ENCODE measurements at regions not wholly inside any gene's neighbourhood (a gene's known extent, or its start where the extent isn't known, plus 50 kb on each side); places are given as distances from the start of the nearest gene placed in this dataset.

DNA sequence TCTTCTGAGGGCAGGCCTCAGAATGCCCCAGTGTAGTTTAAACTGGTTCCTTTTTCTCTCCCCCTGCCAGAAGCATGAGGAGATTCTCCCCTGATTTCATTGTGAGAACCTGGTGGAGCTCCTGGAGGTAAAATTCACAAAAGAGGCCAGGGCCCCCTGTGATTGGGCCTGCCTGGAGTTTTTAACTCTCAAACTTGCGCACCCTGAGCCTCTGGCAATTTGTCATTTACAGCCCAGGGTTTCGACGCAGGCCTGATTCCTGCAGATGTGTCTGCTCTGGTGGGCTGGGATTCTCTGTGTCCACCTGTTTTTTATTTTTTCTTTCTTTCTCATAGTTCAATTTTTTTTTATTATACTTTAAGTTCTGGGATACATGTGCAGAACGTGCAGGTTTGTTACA, 157.9 kb downstream of the ASB1 start:
- no peak for DNase-seq

DNA sequence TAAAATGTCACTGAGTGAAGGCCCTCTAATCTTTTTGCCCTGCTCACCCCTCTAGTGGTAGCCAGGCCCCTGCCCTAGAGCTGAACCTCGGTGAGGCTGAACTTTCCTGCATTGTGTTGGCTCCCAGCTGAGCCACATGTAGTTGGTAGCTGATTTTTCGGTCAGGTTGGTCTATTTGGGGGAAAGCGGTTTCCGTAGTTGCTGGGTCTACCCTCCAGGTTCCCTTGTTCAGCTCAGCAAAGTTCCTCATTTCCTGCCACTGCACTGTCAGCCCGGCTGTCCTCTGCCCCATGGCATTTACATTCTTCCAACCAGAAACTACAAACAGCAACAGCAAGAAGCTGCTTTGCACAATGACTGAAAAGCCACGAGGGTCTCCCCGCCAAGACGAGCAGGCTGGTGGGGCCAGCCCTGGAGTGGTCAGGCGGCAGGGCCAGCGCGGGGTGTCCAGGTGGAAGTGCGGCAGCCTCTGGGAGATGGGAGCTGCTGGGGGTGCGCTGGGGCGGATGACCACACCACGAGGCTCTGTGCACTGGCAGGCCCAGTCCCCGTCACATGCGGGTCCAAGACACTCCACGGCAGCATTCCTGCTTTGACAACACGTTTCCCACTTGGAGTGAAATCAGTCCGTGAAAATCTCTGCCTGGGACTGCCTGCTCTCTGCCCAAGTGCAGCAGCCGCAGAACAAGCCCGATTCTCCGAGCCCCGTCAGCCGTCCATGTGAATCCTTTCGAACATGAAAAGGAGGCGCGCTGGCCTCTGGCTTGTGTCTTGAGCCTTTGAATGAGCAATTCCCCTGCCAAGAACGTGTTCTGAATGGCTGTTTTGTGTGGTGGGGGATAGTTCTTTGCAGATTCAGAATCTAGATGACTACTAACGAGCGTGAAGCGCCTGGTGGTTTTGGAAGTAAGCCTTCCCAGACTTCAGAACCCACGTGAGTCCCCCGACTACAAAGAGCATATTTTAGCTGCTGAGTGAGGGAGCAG, 159.4 kb downstream of the ASB1 start:
- DNase-seq, result peak; percentile 27

DNA sequence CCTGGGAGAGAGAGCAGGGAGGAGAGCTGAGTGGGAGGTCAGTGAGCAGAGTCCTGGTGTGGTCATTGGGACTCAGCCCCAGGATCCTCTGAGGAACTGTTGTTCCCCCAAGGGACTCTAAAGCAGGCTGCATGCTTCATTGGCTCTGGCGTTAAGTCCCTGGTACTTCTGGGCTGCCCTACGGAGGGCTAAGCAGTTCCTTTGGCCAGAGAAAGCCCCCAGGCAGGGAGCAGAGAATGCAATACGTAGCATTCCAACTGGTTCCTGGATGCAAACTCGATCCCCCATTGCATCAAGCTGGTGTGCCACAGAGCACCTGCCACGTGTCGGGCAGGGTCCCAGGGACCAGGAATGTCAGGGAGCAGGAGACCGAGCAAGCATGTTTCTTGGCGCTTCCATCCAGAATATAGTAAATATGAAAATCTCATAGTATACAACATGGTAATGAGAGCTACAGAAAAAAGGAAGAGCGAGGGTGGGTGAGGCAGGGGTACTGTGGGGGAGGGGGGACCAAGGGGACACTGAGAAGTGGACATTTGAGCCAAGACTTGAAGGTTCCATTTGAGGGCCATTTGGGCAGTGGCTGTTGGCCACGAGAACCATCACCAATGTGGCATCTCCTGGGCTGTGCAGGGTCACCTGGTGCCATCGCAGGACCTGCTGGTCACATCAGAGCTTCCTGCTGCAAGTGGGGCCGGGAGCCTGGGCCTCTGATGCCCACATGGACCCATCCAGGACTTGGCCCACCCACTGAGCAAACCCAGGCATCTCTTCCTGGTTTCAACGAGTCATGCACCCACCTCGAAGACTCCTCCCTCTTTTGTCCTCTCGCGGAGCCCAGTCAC, 160.4 kb downstream of the ASB1 start:
- DNase-seq, result no peak

DNA sequence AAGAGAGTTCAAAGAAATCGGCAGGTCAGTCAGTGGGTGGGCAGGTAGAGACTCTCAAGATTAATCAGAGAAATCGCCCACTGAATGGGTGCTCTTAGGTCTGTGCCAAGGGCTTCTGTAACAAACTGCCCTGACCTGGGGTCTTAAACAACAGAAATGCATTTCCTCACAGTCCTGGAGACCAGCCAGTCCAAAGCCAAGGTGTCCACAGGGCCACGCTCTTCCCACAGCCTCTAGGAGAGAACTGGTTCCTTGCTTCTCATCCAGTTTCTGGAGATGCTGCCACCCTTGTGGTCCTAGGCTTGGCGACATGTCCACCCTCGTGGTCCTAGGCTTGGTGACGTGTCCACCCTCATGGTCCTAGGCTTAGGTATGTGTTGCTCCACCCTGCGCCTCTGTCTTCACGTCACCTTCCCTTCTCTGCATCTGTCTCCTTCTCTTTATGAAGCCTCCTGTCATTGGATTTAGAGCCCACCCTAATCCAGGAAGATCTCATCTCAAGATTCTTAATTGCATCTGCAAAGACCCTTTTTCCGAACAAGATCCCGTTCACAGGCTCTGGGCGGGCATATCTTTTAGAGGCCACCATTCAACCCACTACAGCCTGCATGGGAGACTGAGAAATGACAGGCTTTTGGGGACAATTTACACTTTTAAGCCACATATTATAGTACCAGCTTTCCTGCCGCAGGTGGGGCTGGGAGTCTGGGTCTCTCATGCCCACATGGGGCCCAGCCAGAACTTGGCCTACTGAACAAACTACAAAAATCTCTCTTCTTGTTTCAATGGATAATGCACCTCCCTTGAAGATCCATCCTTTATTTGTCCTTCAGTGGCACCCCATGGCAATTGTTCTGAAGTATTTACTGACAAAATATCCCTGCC, 161.3 kb downstream of the ASB1 start:
- no peak for DNase-seq

DNA sequence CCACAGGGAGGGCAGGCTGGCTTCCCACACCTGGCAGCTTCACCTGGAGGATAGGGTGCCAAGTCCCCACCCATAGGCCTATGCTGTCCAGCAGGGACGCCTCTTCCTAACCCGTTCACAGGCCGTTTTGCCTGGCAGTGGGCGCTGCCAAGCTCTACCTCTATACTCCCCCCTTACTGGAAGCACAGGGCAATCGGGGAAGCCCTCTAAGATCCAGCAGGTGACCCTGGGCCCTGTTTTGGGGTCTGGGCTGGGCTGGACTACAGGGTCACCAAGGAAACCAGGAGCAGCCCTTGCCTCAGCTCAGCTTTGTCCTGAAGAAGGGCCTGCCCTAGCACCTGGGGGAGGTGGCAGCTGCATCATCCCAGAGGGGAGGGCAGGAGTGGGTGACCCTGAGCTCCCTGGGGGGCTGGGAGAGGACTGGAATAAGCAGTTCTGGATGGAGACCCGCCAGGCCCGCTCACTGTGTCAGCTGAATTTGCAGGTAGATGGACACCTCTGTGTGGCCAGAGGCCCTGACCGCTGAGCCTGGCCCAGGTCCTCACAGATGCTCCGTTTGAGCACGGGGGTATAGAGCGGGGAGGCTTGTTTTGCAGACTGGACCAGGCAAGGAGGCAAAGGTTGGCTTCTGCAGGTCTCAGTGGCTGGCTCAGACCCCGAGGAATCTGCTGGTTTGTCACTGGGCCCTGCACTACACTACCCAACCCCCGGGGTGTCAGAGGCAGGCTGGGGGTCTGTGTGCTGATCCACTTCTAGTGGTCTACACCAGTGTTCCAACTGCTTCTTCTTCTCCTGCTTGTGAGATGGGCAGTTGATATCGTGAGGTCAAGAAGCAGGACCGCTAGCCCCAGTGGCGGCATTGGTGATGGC, 163.1 kb downstream of the ASB1 start:
- DNase-seq, result no peak

DNA sequence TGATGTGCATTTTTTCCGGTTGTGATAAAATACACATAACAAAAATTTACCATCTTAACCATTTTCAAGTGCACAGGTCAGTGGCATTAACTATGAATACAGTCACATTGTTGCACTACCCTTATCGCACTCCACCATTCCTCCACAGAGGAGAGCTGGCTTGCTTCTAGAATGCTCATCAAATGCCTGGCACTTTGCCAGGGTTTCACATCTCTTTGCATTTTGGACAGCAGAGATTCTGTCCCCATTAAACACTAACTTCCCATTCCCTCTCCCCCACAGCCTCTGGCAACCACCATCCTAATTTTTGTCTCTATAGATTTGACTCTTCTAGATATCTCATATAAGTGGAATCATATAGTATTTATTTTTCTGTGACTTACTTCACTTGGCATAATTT, 165.0 kb downstream of the ASB1 start:
- no peak for DNase-seq

DNA sequence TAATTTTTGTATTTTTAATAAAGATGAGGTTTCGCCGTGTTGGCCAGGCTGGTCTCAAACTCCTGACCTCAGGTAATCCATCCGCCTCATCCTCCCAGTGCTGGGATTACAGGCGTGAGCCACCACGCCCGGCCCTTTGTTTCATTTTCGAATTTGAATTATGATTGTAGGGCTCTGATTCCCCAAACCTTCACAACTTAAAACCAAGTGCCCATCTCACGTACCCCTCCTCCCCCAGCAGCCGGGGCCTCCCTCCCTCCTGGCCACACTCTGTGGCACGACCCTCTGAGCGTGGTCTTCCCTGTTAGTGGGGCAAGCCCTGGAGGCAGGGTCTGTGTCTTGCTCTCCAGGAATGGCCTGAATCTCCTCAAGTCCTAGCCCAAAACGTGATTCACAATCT, 166.5 kb downstream of the ASB1 start:
- no peak for DNase-seq

DNA sequence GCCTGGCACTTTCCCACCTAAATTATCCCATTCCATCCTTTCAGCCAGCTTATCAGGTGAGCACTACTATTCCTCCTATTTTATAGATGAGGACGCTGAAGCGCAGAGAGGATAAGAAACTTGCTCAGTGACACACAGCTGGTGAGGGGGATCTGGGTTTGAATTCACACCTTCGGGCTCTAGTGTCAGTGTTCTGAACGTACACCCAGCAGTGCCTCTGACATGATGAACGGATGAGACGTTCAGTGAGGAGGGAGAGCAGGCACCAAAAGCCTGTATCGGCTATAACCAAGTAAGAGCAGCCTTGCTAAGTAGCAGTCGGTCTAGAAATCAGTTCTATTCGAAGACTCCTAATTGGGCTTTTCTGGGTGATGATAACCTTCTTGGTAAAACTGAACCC, 167.0 kb downstream of the ASB1 start:
- DNase-seq, result no peak

DNA sequence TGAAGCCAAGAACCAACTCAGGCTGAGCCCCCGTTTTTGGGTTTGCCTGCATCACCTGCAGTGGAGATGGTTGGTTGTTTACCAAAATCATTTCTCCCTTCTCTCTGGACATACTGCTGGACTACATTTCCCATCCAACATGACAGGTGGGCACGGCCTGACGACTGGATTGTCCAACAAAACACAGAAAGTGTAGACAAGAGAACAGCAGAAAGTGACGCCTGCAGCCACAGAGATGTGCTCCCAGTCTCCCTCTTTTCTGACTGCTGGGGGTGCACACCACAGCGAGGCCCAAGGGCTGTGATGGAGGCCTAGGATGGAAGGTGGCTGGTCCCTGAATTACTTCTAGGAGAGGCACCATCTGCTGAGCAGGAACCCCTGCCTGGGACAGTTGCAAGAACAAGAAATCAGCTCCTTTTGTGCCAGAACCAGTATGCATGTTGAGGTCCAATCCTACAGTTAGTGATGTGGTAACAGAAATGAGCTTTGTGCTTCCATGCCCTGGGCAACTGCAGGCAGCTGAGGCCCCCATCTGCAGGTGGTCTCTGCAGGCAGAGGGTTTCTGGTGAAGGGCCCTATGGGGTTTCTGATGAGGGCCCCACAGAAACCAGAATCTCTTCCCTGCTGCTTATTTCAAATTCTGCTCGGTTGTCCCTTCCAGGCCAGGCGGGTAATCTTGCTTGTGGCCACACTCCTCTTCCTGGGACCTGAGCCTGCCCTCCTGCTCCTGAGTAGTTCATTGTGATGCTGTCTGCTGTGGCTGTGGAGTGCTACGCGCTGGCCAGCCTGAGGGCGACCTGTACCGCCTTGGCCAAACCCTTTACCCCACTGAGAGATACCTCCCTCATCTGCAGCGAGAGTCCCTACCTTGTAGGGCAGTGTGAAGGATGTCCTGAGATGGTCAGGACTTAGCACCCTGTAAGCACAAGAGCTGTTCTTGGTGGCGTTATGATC, 168.3 kb downstream of the ASB1 start:
- no peak for DNase-seq

DNA sequence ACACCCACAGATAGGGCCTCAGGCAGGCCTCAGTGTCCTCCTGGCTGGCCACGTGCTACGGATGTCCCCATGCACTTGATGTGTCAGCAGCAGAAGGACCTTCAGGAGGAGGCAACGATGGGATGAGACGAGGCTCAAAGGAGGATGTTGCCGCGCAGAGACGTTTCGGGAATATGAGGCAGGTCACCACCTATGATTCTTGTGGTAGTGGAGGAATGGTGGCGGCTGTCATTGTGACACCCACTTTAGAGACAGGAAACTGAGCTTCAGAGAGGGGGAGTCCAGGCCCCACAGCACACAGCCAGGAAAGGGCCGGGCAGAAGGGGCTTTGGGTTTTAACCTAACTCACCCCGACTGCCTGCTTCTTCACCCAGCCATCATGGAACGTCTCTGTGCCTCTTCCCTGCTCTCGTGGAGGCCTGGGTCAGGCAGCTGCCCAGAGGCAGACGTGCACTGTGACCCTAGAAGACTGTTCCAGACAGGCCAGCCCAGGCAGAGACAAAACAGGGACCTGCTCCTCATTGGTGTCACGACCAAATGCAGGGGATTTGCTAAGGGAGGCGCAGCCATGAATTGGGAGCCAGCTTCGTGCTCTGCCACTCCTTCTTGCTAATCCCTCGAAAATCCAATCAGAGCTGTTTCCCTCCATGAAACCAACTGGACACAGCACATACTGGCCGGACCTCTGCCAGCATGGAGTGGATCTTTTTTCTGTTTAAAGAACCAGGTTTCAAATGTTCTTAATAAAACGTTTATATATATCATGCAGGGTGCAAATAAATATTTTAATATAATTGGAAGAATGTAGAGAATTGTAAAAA, 169.2 kb downstream of the ASB1 start:
- DNase-seq, result no peak

DNA sequence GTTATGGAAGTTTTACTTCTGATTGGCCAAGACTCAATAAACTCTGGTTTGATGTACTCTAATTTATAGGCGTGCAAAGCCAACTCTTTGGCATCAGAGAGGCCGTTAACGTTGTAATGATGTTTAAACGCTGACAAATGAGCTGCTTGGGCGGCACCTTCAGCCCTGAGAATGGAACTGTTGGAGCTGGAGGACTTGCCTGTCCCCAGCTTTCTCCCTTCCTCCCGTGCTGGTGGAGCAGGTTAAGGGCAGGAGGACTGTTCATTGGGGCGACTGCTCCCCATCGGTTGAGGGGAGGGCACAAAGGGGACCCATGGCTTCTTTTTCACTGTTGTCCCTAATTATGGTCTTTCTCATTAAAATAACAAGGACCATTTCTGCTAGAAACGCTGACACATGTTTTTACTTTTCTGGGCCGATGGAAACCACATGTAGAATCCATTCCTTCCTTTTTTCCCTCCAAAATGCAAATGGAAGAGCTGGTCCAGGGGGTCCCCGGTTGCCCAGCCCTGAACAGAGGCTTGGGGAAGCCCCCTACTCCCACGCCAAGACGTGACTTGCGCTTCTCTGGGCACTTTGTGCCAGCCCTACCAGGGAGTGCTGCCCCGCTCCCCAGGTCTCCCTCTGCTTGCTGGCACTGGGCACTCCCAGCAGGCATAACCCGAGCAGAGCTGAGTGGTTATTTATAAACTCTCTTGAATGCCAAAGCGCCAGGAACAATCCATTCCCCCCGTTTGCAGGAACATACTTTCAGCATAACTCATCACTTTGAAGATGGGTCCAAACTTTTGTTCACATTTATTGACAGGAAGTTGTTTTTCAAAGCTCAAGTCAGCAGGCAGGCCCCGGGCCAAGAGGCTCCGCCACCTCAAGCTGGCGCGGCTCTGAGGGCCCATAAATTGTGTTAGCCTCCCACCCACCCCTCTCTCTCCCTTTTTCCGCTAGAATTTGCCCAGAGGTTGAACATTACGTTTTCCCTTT, 170.1 kb downstream of the ASB1 start:
- DNase-seq, result peak; percentile 17

DNA sequence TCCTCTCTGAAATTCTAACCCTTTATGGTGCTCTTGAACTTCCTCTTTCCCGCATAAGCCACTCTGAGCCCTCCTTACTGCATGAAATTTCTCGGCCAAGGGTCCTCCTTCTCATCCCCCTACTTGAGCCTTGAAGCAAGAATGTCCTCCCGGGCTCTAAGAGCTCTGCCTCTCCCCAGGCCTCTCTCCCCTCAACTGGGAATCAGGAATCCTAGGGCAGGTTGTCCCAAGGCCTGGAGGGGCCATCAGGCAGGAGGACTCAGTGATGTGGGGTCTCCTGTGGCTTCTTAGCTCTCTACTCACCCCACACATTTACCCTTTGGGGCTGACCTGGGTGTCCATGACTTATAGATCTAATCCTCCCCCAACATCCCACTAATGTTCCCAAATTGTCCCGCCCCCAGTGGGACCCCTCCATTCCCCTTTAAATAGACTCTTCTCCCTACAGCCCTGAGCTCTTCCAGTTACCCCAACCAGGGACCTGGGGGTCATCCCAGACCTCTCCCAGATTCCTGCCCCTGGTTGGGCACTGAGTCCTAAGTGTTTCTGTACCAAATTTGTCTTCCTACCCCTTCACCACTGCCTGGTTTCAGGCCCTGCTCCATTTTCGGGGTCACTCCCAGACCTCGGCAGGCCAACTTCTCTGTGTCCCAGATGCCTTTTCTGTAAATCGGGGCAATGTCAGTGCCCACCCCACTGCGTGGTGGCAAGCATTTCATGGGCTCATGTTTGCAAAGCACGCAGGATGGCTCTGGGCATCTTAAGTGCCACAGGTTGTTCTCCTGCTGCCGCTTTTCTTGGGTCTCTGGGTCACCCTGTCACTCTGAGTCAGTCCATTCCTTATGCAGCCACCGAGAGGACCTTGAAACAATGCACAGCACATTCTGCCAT, 171.2 kb downstream of the ASB1 start:
- DNase-seq, result no peak

DNA sequence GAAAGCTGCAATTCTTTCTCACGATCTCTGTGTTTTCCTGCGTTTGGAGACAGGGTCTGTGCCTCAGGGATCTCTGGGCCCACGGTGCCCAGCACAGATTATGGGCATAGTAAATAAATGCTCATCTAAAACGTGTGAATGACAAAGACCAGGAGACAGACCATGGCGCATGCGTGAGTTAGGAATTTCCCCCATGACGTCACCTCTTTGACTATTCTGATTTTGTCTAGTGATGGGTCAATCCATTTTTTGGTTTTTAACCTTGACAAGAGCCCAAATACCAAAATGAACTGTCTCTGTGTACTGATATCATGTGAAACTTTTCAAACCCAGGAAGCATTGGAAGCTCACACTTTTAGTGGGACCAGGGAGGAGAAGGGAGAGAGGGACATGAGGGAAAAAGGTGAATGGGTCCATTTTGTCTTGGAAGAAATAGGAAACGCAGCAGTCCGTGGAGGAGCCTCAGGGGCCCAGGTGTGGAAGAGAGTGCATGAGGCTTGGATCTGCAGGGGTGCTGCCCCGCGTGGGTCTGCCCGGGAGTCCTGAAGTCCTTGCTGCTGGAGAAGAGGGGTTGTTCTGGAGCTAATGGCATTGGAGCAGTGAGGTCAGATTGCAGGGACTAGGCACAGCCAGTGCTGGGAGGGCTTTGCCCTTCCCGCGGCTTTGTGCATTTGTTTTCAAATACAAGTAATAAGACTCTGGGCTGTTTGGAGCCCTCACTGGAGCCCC, 172.2 kb downstream of the ASB1 start:
- no peak for DNase-seq

DNA sequence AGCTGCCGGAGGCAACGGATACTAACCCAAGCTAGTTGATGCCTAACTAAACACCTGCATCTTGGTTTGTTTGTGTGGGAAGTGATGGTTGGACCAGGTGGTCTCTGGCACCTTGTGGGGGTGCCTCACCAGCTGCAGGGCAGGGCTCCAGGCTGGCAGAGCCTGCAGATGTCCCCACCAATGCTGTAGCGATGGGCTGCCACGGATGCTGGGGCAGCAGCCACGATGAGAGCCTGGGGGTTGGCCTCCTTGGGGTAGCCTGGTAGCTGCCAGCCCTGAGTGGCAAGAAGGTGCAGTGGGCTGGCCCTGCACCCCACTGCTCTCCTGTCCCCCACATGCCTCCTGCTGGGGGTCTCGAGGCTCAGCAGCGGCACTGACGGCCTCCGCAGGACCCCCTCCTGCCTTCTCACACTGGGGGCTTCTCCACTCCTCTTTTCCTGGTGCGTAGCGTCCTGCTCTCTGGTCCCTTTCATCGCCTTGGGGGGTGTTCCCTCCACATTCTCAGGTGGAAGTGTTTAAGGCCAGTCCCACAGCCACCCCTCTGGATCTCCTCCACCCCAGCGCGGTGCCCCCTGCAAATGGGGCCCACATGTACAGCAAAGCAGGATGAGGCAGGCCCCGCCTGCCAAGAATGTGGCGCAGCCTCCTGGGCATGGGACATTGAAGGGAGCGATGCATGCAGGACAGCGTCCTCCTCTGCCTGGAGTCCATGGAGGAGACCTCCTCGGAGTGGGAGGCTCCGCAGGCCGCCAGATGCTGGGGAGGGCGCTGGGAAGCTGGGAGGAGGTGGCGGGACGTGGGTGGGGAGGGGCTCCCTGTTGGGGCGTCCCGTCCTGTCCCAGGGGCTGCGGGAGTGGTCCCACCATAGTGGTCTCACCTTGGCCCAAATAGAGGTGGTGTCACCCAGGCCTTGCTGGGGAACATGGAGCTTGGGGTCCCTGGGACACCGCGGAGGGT, 173.1 kb downstream of the ASB1 start:
- DNase-seq, result no peak
